PC-9 (cell line): ENCODE measurements at regions not wholly inside any gene's neighbourhood (a gene's known extent, or its start where the extent isn't known, plus 50 kb on each side); places are given as distances from the start of the nearest gene placed in this dataset.

Experiments used
- EZH2 ChIP-seq: fragments of 200-600 bp; sonication (generic); IDR thresholded peaks from 2 replicates; pipeline ENCODE4 v1.8.0; 2017; ENCODE audit warnings: antibody characterized with exemption, low read depth
- TF ChIP-seq, protein P1 (sequence below): fragments of 200-600 bp; sonication (generic); conservative IDR thresholded peaks from 2 replicates; pipeline ENCODE4 v1.6.1; 2017; ENCODE audit warnings: mixed run types, antibody characterized with exemption, mild to moderate bottlenecking, moderate library complexity

DNA sequence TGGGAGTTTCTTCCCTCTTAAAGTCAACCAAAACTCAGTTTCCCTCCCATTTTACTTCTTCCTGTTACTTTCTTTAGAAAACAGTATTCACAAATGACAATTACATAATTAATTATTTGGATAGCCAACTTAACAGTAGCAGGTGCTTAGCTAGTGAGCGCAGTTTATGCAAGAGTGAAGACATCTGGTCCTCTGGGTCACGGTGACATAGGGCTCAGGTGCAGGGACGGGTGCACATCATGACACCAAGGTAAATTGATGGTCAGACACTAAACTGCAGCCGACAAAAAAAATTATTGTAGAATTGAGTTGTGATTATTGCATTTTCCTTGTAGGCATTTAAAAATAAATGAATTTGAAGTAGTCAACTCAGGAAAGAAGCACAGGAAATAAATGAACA is 142.0 kb upstream of the KCTD3 start:
- TF ChIP-seq, protein P1, sequence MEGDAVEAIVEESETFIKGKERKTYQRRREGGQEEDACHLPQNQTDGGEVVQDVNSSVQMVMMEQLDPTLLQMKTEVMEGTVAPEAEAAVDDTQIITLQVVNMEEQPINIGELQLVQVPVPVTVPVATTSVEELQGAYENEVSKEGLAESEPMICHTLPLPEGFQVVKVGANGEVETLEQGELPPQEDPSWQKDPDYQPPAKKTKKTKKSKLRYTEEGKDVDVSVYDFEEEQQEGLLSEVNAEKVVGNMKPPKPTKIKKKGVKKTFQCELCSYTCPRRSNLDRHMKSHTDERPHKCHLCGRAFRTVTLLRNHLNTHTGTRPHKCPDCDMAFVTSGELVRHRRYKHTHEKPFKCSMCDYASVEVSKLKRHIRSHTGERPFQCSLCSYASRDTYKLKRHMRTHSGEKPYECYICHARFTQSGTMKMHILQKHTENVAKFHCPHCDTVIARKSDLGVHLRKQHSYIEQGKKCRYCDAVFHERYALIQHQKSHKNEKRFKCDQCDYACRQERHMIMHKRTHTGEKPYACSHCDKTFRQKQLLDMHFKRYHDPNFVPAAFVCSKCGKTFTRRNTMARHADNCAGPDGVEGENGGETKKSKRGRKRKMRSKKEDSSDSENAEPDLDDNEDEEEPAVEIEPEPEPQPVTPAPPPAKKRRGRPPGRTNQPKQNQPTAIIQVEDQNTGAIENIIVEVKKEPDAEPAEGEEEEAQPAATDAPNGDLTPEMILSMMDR: no peak
- TF ChIP-seq EZH2: no peak
